ENCODE measurements at regions not wholly inside any gene's neighbourhood (a gene's known extent, or its start where the extent isn't known, plus 50 kb on each side); places are given as distances from the start of the nearest gene placed in this dataset.
"Not testable (repeated sequence)": the region's sequence is repeated elsewhere in the genome, so short reads cannot be mapped to it uniquely, and the experiment has no call there.

- Histone ChIP-seq H3K9me3 (no peaks in the 10 kb centered on the region), H3K27me3 (no peaks in the 10 kb centered on the region), H3K36me3 (no peaks in the 10 kb centered on the region), H3K4me1 (no peaks in the 10 kb centered on the region), H3K4me3 (no peak overlapping the region), H3K27ac (no peak overlapping the region)
- no peak for DNase-seq (ENCODE audit: extremely low spot score in 2 of 2)
- intact Hi-C loops (cut with DNase I) = no loop called here
- TF ChIP-seq CTCF (IDR thresholded peaks at IDR 0.05) (no peak), POLR2AphosphoS5 (IDR thresholded peaks at IDR 0.05; ENCODE audit: insufficient read depth in 1 of 2, low read depth in 1 of 2) (no peak), POLR2A (IDR thresholded peaks at IDR 0.05) (no peak)
These were observed 214.0 kb upstream of the SMLR1 start for GRCh38 chr6:130613176-130613575.

- intact Hi-C loops (cut with DNase I) = no loop called here
- no peak for DNase-seq (ENCODE audit: extremely low spot score in 2 of 2)
- Histone ChIP-seq H3K4me1 (peaks cover 5% of the 10 kb centered on the region), H3K9me3 (no peaks in the 10 kb centered on the region), H3K36me3 (no peaks in the 10 kb centered on the region), H3K27me3 (no peaks in the 10 kb centered on the region), H3K27ac (no peak overlapping the region), H3K4me3 (no peak overlapping the region)
- TF ChIP-seq POLR2AphosphoS5 (IDR thresholded peaks at IDR 0.05; ENCODE audit: insufficient read depth in 1 of 2, low read depth in 1 of 2) (no peak), CTCF (IDR thresholded peaks at IDR 0.05) (no peak), POLR2A (IDR thresholded peaks at IDR 0.05) (no peak)
These were observed 211.4 kb upstream of the SMLR1 start for GRCh38 chr6:130615816-130616215.

- Histone ChIP-seq H3K27me3 (no peaks in the 10 kb centered on the region), H3K9me3 (no peaks in the 10 kb centered on the region), H3K4me3 (no peak overlapping the region), H3K36me3 (no peaks in the 10 kb centered on the region), H3K4me1 (peaks cover 5% of the 10 kb centered on the region), H3K27ac (no peak overlapping the region)
- no peak for DNase-seq (ENCODE audit: extremely low spot score in 2 of 2)
- TF ChIP-seq POLR2A (IDR thresholded peaks at IDR 0.05) (no peak), CTCF (IDR thresholded peaks at IDR 0.05) (no peak), POLR2AphosphoS5 (IDR thresholded peaks at IDR 0.05; ENCODE audit: insufficient read depth in 1 of 2, low read depth in 1 of 2) (no peak)
- intact Hi-C loops (cut with DNase I) = no loop called here
These were observed 209.5 kb upstream of the SMLR1 start for GRCh38 chr6:130617658-130618057.

GRCh38 chr6:130618806-130619205 is 208.4 kb upstream of the SMLR1 start:
- H3K4me1 ChIP-seq; H3K4me3 ChIP-seq; DNase-seq (ENCODE audit: extremely low spot score in 2 of 2); H3K36me3 ChIP-seq; intact Hi-C loops (cut with DNase I); H3K27ac ChIP-seq; H3K27me3 ChIP-seq; H3K9me3 ChIP-seq: not testable (repeated sequence)

GRCh38 chr6:130620338-130620781 is 206.8 kb upstream of the SMLR1 start:
- H3K9me3 ChIP-seq = no peaks in the 10 kb centered on the region
- H3K27ac ChIP-seq = no peak overlapping the region
- peaks cover 5% of the 10 kb centered on the region for H3K4me1 ChIP-seq
- intact Hi-C loops (cut with DNase I) = no loop called here
- no peak for TF ChIP-seq POLR2AphosphoS5 (IDR thresholded peaks at IDR 0.05; ENCODE audit: insufficient read depth in 1 of 2, low read depth in 1 of 2)
- H3K36me3 ChIP-seq = no peaks in the 10 kb centered on the region
- H3K27me3 ChIP-seq = no peaks in the 10 kb centered on the region
- DNase-seq (ENCODE audit: extremely low spot score in 2 of 2) = no peak
- no peak overlapping the region for H3K4me3 ChIP-seq

- no peak for DNase-seq (ENCODE audit: extremely low spot score in 2 of 2)
- intact Hi-C loops (cut with DNase I) = no loop called here
- no peak for TF ChIP-seq POLR2AphosphoS5 (IDR thresholded peaks at IDR 0.05; ENCODE audit: insufficient read depth in 1 of 2, low read depth in 1 of 2)
- TF ChIP-seq POLR2A (IDR thresholded peaks at IDR 0.05) = no peak
- TF ChIP-seq CTCF (IDR thresholded peaks at IDR 0.05) = no peak
- H3K27ac ChIP-seq = no peak overlapping the region
- H3K9me3 ChIP-seq = no peaks in the 10 kb centered on the region
- H3K27me3 ChIP-seq = no peaks in the 10 kb centered on the region
- peaks cover 5% of the 10 kb centered on the region for H3K4me1 ChIP-seq
- no peaks in the 10 kb centered on the region for H3K36me3 ChIP-seq
- no peak overlapping the region for H3K4me3 ChIP-seq
These were observed 205.1 kb upstream of the SMLR1 start for GRCh38 chr6:130622142-130622541.
